SH-SY5Y (cell line): ENCODE measurements at regions not wholly inside any gene's neighbourhood (a gene's known extent, or its start where the extent isn't known, plus 50 kb on each side); places are given as distances from the start of the nearest gene placed in this dataset.

ENCODE experiments used
- GATA2 ChIP-seq: IDR thresholded peaks from 2 replicates; pipeline ENCODE4 v1.6.1; 2011; ENCODE audit warnings: mild to moderate bottlenecking, low read depth, low read length
- GATA3 ChIP-seq: IDR thresholded peaks from 2 replicates; pipeline ENCODE4 v1.6.1; 2011; ENCODE audit warnings: low read depth, mild to moderate bottlenecking, low read length, moderate library complexity

- TF ChIP-seq GATA3 (no peak), GATA2 (no peak)
These were observed 145.3 kb downstream of the CRYBB2 start for GRCh38 chr22:25364736-25365241.

DNA sequence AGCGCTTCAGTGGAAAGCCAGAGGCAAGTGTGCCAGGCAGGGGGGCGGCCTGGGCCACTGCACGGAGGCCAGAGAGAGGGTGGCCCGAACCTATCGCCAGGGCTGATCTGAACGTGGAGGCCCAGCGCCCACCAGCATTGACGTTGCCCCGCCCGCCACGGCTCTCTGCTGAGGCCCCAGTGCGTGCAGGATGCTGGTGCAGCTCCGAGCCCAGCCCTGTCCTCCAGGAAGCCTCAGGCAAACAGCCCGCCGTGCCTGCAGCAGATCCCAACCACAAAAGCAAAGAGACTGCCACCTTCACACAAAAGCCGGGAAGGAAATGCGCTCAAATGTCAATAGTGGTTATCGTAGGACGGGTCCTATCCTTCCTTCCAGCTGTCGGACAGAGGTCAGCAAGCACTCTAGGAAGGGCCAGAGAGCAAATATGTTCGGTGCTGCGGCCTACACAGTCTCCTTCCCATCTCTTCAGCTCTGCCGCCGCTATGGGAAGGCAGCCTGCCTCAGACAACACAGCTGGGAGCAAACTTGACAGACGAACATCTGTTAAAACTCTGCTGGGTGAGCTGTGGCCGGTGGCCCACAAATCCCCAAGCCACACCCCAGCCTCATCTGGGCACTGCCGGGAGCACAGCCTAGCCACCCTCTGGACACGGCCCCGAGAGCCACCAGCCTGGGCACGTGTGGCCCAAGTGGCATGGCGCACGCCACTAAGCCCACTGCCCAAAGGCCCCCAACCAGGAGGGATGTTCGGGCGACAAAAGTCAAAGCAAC, 146.2 kb downstream of the CRYBB2 start:
- TF ChIP-seq GATA2, result no peak
- TF ChIP-seq GATA3, result no peak

GRCh38 chr22:25366408-25366807, 147.0 kb downstream of the CRYBB2 start:
- TF ChIP-seq GATA3 (no peak), GATA2 (no peak)

- TF ChIP-seq GATA3 (no peak), GATA2 (no peak)
These were observed 147.5 kb downstream of the CRYBB2 start for GRCh38 chr22:25366876-25367466.

DNA sequence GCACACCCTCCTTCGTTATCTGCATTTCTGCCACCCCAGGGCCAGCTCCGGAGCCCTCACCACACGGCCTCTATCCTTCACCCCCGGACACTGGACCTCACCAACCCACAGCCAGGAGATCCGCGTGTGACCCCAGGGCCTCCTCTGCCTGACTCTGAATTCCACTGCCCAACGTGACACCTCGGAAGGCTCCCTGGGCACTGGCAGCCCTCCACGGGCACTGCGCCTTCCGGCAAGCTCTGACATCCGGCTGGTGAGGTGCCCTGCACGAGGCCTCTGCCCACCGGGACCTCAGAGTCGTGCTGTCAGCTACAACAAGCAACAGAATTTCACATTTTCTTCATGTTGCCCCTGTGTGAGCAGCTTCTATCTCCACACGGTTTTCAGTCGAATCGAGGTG, 148.3 kb downstream of the CRYBB2 start:
- no peak for TF ChIP-seq GATA2
- no peak for TF ChIP-seq GATA3

DNA sequence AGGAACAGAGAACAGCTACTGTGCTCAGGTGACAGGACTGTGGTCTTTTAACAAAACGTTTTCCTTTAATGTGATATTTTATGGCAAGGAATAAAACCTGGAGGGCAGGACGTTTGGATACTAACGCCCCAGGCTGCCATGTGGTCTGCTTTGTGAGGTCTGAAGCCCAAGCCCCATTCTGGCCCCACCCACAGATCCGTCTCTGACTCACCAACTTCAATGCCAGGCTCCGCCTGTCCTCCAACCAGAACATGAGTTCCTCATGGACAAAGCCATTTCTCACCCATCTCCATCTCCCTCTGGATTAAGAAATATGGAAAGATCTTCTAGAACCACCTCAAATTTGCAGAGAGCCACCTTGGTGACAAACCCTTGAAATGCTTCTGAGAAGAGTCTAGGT, 148.8 kb downstream of the CRYBB2 start:
- TF ChIP-seq GATA3 (no peak), GATA2 (no peak)

DNA sequence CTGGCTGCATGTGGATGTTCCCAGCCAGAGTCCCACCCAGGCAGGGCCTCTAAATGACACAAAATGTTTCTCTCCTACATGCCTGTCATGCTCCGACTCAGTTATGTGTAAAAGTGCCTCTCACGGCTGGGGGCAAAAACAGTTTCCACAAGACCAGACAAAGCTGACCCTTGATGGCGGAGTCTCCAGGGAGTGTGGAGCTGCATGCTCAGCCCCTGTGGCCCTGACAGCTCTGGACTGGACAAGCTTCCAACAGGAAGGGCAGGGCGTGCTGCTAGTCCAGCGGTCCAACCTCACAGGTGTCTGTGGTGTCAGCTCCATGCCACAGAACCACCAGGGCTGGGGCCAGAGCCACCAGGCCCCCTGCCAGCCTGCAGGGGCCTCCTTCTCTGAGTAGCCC, 149.6 kb downstream of the CRYBB2 start:
- no peak for TF ChIP-seq GATA3
- no peak for TF ChIP-seq GATA2

DNA sequence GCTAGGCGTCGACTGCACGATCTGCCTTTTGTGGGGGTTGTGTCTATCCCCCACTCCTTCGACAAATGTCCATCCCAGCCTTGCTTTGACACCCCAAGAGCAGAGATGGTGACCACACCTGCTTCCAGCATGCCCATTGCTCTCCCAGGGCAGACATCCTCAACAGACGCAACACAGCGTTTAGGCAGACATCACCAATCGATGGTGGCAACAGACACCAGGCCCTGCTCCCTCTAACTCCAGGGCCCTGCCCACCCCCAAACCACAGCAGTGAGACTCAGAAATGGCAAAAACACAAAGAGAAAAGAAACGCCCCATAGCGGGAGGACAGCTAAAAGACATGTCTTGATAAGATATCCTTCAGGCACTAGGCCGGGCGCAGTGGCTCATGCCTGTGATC, 150.9 kb downstream of the CRYBB2 start:
- TF ChIP-seq GATA3 (no peak), GATA2 (no peak)

GRCh38 chr22:25372000-25372595, 152.7 kb downstream of the CRYBB2 start:
- TF ChIP-seq GATA2 (no peak), GATA3 (no peak)

DNA sequence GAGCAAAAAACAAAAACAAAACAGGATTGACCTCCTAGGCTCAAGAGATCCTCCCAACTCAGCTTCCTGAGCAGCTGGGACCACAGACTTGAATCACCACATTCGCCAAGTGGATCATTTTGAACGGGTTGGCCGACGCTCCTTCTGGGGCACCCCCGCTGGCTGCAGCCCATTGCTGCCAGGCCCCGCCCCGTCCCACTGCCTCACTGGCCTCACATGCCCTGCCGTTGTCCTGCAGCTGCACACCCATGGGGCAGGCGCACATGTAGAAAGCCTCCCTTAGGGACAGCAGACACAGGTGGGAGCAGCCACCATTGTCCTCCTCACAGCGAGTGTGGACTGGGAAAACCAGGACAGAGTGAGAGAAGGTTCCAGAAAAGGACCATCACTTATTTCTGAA, 154.5 kb downstream of the CRYBB2 start:
- TF ChIP-seq GATA2 (no peak), GATA3 (no peak)

DNA sequence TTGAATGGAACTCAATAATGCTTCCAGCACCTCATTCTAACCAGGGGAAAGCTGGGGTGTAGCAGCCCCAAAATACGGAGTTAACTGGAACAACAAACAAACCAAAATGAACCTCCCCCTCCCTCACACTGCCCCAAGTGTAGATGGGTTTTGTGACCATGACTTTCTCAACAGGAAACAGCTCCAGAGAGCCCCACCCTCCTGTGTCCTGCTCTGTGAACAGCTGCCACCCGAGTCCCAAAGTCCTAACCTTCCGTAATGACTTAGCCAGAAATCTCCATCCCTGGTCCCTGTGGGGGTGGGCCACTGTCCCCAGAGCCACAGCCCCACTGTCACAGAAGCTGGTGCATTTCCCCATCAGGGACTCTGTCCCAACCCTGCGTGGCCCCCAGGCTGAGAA, 155.4 kb downstream of the CRYBB2 start:
- TF ChIP-seq GATA3, result no peak

GRCh38 chr22:25375683-25376082, 156.2 kb downstream of the CRYBB2 start:
- TF ChIP-seq GATA2 (no peak), GATA3 (no peak)

DNA sequence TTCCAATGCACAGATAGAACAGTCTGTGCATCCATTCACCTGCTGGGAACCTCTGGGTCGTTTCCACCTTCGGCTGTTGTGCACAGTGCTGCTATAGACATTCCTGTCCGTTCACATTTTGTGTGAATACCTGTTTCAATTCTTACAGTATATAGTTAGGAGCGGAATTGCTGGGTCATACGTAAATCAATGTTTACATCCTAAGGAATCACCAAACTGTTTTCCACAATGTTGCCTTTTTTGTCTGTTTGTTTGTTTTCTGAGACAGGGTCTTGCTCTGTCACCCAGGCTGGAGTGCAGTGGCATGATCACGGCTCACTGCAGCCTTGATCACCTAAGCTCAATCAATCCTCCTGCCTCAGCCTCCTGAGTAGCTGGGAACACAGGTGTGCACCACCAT, 158.3 kb downstream of the CRYBB2 start:
- no peak for TF ChIP-seq GATA2
- TF ChIP-seq GATA3, result no peak

DNA sequence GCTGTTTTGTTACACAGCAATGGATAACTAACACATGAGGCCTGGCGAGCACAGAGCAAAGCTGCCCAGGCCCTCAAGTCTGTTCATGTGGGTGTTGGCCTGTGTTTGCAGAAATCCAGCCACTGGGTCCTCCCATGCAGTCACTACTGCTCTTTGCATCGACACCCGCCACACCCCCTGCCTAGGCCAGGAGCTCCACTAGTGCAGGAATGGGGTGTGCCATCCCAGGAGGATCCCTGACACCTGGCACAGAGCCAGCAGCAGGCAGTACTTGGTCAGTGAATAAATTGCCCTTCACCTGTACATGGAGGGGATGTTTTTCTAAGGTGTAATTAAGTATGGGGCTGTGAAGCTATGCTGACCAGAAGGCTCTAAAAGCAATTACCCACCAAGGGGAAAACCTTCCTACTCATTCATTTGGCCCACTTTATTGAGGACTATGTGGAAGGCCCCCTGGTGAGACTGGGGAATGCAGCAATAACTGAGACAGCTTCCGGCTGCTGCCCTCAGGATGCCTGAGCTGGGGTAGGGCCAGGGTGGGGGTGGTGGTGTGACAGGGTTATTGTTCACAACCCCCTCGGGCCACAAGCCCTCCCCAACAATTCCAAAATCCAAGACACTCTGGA, 160.8 kb downstream of the CRYBB2 start:
- TF ChIP-seq GATA2 (no peak), GATA3 (no peak)

DNA sequence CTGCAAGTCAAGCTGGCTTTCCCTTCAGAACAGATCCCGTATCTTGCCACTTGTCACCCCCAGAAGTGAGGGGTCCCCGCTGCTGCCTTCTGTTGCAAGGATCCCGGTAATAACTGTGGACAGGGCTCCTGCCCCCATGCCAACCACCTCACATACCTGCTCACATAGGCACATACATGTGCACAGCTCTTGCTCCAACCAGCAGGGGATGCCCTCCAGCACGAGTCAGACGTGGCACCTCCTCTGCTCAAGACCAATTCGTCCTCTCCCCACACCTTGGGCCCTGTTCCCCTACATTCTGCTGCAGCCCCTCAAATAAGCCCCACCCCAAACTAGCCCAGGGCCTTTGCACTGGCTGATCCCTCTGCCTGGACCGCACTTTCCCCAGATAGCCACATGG, 163.3 kb downstream of the CRYBB2 start:
- TF ChIP-seq GATA2 (no peak), GATA3 (no peak)
